ENCODE measurements at regions not wholly inside any gene's neighbourhood (a gene's known extent, or its start where the extent isn't known, plus 50 kb on each side); places are given as distances from the start of the nearest gene placed in this dataset.

DNA sequence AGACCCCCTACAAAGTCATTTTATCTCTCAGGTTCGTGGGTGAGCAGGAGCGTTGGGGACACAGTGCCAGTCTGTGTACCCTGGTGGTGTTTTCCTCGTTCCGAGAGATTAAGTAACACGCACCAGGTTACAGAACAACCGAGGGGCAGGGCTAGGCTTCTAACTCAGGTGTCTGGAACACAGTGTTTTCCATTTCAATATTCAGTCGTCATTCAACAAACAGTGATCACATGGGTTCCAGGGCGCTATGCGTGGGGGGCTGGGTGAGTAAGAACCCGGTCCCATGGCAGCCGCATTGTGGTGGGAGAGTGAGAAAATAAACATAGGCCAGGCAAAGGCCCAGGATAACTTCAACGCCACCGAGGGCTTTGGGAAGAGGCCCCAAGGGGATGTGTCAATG is 55.9 kb upstream of the RNU6ATAC start:
- Mint-ChIP-seq H3K4me3 (no peak overlapping the region), H3K36me3 (ENCODE audit: low read depth) (no peaks in the 10 kb centered on the region)

DNA sequence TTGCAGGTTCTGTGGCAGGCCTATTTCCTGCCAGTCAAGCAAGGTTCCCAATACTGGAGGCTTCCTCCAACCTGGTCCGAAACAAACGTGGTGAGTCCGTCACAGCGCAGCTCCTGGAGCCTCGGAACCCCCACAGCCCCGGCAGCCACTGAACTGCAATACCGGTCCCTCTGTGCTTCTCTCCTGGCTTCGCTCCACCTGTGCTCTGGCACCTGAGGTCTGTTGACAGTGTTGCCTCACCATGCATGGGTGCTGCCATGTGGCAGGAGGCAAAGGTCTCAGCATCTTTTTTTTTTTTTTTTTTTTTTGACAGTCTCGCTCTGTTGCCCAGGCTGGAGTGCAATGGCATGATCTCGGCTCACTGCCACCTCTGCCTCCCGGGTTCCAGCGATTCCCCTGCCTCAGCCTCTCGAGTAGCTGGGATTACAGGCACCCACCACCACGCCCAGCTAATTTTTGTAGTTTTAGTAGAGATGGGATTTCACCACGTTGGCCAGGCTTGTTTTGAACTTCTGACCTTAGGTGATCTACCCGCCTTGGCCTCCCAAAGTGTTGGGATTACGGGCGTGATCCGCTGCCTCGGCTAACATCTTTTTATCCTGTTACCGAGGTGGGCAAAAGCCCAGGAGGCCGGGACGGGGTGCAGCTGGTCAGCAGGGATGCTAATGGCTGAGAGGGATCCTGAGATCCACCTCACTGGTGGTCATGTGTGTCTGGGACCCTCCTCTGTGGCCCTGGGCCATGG is 57.1 kb upstream of the RNU6ATAC start:
- DNase-seq (no peak), ATAC-seq (ENCODE audit: poor library complexity) (no peak)
- Histone ChIP-seq H3K4me3 (ENCODE audit: low read length) (no peak overlapping the region), H3K9me3 (ENCODE audit: control insufficient read depth in 1 of 2, insufficient read depth in 1 of 2, low read length in 2 of 2) (no peaks in the 10 kb centered on the region), H3K27me3 (ENCODE audit: control insufficient read depth in 1 of 2, insufficient read depth in 2 of 2, low read length in 2 of 2) (no peaks in the 10 kb centered on the region), H3K36me3 (ENCODE audit: insufficient read depth, low read length) (no peaks in the 10 kb centered on the region), H3K27ac (ENCODE audit: low read depth in 1 of 2, low read length in 2 of 2) (no peak overlapping the region), H3K4me1 (ENCODE audit: insufficient read depth, low read length) (no peaks in the 10 kb centered on the region)
- Mint-ChIP-seq H3K4me3 (no peak overlapping the region), H3K36me3 (ENCODE audit: low read depth) (no peaks in the 10 kb centered on the region), H3K27ac (no peak overlapping the region), H3K9me3 (no peaks in the 10 kb centered on the region), H3K27me3 (no peaks in the 10 kb centered on the region), H3K4me1 (ENCODE audit: low read depth) (no peaks in the 10 kb centered on the region)
- CTCF ChIA-PET: no interaction called here
- TF ChIP-seq, protein P1, sequence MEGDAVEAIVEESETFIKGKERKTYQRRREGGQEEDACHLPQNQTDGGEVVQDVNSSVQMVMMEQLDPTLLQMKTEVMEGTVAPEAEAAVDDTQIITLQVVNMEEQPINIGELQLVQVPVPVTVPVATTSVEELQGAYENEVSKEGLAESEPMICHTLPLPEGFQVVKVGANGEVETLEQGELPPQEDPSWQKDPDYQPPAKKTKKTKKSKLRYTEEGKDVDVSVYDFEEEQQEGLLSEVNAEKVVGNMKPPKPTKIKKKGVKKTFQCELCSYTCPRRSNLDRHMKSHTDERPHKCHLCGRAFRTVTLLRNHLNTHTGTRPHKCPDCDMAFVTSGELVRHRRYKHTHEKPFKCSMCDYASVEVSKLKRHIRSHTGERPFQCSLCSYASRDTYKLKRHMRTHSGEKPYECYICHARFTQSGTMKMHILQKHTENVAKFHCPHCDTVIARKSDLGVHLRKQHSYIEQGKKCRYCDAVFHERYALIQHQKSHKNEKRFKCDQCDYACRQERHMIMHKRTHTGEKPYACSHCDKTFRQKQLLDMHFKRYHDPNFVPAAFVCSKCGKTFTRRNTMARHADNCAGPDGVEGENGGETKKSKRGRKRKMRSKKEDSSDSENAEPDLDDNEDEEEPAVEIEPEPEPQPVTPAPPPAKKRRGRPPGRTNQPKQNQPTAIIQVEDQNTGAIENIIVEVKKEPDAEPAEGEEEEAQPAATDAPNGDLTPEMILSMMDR (IDR thresholded peaks at IDR 0.05): no peak
- POLR2A ChIA-PET: no interaction called here
- intact Hi-C loops (cut with DNase I, micrococcal nuclease): no loop called here

More for the DNA sequence above, 55.9 kb upstream of the RNU6ATAC start:
- intact Hi-C loops (cut with DNase I, micrococcal nuclease): no loop called here
- POLR2A ChIA-PET: no interaction called here
- Mint-ChIP-seq H3K4me1 (ENCODE audit: low read depth) (no peaks in the 10 kb centered on the region), H3K9me3 (no peaks in the 10 kb centered on the region), H3K27ac (no peak overlapping the region), H3K27me3 (no peaks in the 10 kb centered on the region)
- Histone ChIP-seq H3K27me3 (ENCODE audit: control insufficient read depth in 1 of 2, insufficient read depth in 2 of 2, low read length in 2 of 2) (no peaks in the 10 kb centered on the region), H3K4me1 (ENCODE audit: insufficient read depth, low read length) (no peaks in the 10 kb centered on the region), H3K4me3 (ENCODE audit: low read length) (no peak overlapping the region), H3K36me3 (ENCODE audit: insufficient read depth, low read length) (no peaks in the 10 kb centered on the region), H3K9me3 (ENCODE audit: control insufficient read depth in 1 of 2, insufficient read depth in 1 of 2, low read length in 2 of 2) (no peaks in the 10 kb centered on the region), H3K27ac (ENCODE audit: low read depth in 1 of 2, low read length in 2 of 2) (no peak overlapping the region)
- TF ChIP-seq, protein P1 (IDR thresholded peaks at IDR 0.05): no peak
- DNase-seq (no peak), ATAC-seq (ENCODE audit: poor library complexity) (no peak)
- CTCF ChIA-PET: no interaction called here

DNA sequence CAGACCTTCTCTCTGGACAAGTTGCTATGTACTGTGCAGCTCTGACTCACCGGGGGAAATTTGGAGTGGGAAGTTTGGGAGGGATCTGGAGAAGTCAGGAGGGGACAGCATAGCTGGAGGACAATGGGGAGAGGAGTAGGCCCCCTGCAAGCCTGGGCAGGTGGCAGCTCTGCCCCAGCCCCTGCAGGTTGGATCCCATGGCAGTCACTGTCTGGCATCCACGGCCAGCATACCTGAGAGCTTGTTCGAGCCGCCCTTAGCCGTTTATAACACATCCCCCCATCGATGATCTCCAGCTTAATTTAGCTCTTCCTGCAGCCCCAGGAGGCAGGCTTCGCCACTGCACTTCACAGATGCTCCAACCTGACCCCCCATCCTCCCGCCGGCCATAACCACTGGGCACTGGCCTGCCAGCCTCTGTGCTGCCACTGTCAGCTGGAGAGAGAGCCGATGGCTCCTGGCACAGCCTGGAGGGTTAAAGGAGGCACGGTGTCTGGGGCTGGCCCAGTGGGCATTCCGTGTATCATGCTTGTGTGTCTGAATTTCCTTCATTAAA is 57.7 kb upstream of the RNU6ATAC start:
- H3K4me1 ChIP-seq (ENCODE audit: insufficient read depth, low read length): no peaks in the 10 kb centered on the region
- no peaks in the 10 kb centered on the region for H3K27me3 ChIP-seq (ENCODE audit: control insufficient read depth in 1 of 2, insufficient read depth in 2 of 2, low read length in 2 of 2)
- H3K36me3 Mint-ChIP-seq (ENCODE audit: low read depth): no peaks in the 10 kb centered on the region
- H3K9me3 ChIP-seq (ENCODE audit: control insufficient read depth in 1 of 2, insufficient read depth in 1 of 2, low read length in 2 of 2): no peaks in the 10 kb centered on the region
- no peak for ATAC-seq (ENCODE audit: poor library complexity)
- no peak overlapping the region for H3K27ac Mint-ChIP-seq
- H3K4me3 Mint-ChIP-seq: no peak overlapping the region
- H3K4me1 Mint-ChIP-seq (ENCODE audit: low read depth): no peaks in the 10 kb centered on the region
- intact Hi-C loops (cut with DNase I, micrococcal nuclease): no loop called here
- no peak for DNase-seq
- no peaks in the 10 kb centered on the region for H3K9me3 Mint-ChIP-seq
- no peaks in the 10 kb centered on the region for H3K27me3 Mint-ChIP-seq
- TF ChIP-seq, protein P1 (IDR thresholded peaks at IDR 0.05): no peak
- H3K36me3 ChIP-seq (ENCODE audit: insufficient read depth, low read length): no peaks in the 10 kb centered on the region
- H3K4me3 ChIP-seq (ENCODE audit: low read length): no peak overlapping the region
- POLR2A ChIA-PET: no interaction called here
- CTCF ChIA-PET: no interaction called here
- H3K27ac ChIP-seq (ENCODE audit: low read depth in 1 of 2, low read length in 2 of 2): no peak overlapping the region

All from CD4-positive, alpha-beta T cell (primary cell).